Smooth muscle cell (in vitro differentiated cells): ENCODE measurements at regions not wholly inside any gene's neighbourhood (a gene's known extent, or its start where the extent isn't known, plus 50 kb on each side); places are given as distances from the start of the nearest gene placed in this dataset. TPM values are rescaled to one million over a fixed set of nuclear protein-coding genes. Genes with fewer than 3 reads are reported as not detected.

Experiments used
- DNase-seq: peaks from one replicate; lab custom pipeline; 2025; ENCODE audit not compliant: unreplicated experiment; lab: John Stamatoyannopoulos, UW
- H2AFZ ChIP-seq: fragments of 200-600 bp; sonication (generic); 2 replicates; pipeline ENCODE4 v1.6.0; 2016; ENCODE audit warnings: antibody characterized with exemption, low read depth, mild to moderate bottlenecking
- H3F3A ChIP-seq: fragments of 200-600 bp; sonication (generic); 2 replicates; pipeline ENCODE4 v1.6.0; 2017; ENCODE audit warnings: antibody characterized with exemption, low read depth
- H3K27ac ChIP-seq: fragments of 200-600 bp; sonication (generic); 2 replicates; pipeline ENCODE4 v1.5.1; 2016; ENCODE audit warnings: low read depth, mild to moderate bottlenecking
- H3K27me3 ChIP-seq: fragments of 200-600 bp; sonication (generic); 2 replicates; pipeline ENCODE4 v1.6.1; 2016; ENCODE audit warnings: low read depth, mild to moderate bottlenecking
- H3K36me3 ChIP-seq: fragments of 200-600 bp; sonication (generic); 2 replicates; pipeline ENCODE4 v1.5.1; 2016; ENCODE audit warnings: low read depth
- H3K4me1 ChIP-seq: fragments of 200-600 bp; sonication (generic); 2 replicates; pipeline ENCODE4 v1.5.1; 2016; ENCODE audit warnings: low read depth
- H3K4me2 ChIP-seq: fragments of 200-600 bp; sonication (generic); 2 replicates; pipeline ENCODE4 v1.6.0; 2016; ENCODE audit warnings: mild to moderate bottlenecking
- H3K4me3 ChIP-seq: fragments of 200-600 bp; sonication (generic); 2 replicates; pipeline ENCODE4 v1.5.1; 2016; ENCODE audit warnings: mild to moderate bottlenecking
- H3K79me2 ChIP-seq: fragments of 200-600 bp; sonication (generic); 2 replicates; pipeline ENCODE4 v1.6.0; 2016; ENCODE audit warnings: low read depth, mild to moderate bottlenecking
- H3K9ac ChIP-seq: fragments of 200-600 bp; sonication (generic); 2 replicates; pipeline ENCODE4 v1.6.0; 2016; ENCODE audit warnings: low read depth
- H3K9me3 ChIP-seq: fragments of 200-600 bp; sonication (generic); replicated peaks from 2 replicates; pipeline ENCODE4 v1.5.1; 2016; ENCODE audit warnings: low read depth
- H4K20me1 ChIP-seq: fragments of 200-600 bp; sonication (generic); 2 replicates; pipeline ENCODE4 v1.6.0; 2016; ENCODE audit warnings: low read depth
- WGBS: methylation state at CpG from one replicate; pipeline ENCODE4 v1.1.7; 2016; ENCODE audit warnings: low lambda C conversion rate; 5-methylcytosine and 5-hydroxymethylcytosine counted together
- small RNA-seq: library from RNA; depleted of rRNA; stranded (forward); fragments of <200 nt; gene quantifications from one replicate; pipeline ENCODE3, GENCODE V24; 2014
- TF ChIP-seq, protein P1 (sequence below): fragments of 200-600 bp; sonication (generic); IDR thresholded peaks from 2 replicates; pipeline ENCODE4 v1.5.1; 2017; ENCODE audit warnings: borderline replicate concordance, mild to moderate bottlenecking, antibody characterized with exemption; ENCODE audit not compliant: insufficient read depth, poor library complexity, severe bottlenecking

DNA sequence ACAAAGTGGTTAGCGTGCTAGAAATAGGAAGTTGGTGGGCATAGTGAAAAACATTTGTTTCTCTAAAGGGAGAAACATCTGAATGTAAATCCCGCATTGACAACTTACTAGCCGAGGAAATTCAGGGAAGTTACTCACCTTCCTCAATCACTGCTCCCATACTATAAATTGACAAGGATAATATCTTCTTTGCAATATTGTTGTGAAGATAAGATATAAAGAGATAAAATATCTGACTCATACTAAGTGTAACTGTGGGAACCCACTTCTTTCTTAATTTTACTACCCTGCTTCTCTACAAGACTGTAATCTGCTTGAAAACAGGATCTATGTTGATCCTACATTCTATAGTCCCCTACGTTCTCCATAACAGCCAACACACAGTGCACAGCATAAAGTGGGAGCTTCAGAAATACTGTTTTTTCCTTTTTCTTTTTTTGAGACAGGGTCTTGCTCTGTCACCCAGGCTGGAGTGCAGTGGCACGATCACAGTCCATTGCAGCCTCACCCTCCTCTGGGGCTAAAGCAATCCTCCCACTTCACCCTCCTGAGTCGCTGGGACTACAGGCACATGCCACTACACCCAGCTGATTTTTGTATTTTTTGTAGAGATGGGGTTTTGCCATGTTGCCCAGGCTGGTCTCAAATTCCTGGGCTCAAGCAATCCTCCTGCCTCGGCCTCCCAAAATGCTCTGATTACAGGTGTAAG lies 57.4 kb upstream of the C1orf21 start:
- Histone ChIP-seq H4K20me1 (no peaks in the 10 kb centered on the region), H3K27ac (no peak overlapping the region), H3K9ac (no peak overlapping the region), H3K36me3 (no peaks in the 10 kb centered on the region), H3K4me2 (no peak overlapping the region), H3K4me1 (no peaks in the 10 kb centered on the region), H3K79me2 (no peaks in the 10 kb centered on the region), H3K9me3 (no peaks in the 10 kb centered on the region), H3K4me3 (no peak overlapping the region), H3F3A (no peaks in the 10 kb centered on the region), H3K27me3 (no peaks in the 10 kb centered on the region), H2AFZ (no peak overlapping the region)
- WGBS, result 85% methylated on average over 7 of the region's 7 CpGs
- DNase-seq, result no peak
- TF ChIP-seq, protein P1, sequence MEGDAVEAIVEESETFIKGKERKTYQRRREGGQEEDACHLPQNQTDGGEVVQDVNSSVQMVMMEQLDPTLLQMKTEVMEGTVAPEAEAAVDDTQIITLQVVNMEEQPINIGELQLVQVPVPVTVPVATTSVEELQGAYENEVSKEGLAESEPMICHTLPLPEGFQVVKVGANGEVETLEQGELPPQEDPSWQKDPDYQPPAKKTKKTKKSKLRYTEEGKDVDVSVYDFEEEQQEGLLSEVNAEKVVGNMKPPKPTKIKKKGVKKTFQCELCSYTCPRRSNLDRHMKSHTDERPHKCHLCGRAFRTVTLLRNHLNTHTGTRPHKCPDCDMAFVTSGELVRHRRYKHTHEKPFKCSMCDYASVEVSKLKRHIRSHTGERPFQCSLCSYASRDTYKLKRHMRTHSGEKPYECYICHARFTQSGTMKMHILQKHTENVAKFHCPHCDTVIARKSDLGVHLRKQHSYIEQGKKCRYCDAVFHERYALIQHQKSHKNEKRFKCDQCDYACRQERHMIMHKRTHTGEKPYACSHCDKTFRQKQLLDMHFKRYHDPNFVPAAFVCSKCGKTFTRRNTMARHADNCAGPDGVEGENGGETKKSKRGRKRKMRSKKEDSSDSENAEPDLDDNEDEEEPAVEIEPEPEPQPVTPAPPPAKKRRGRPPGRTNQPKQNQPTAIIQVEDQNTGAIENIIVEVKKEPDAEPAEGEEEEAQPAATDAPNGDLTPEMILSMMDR, result no peak

DNA sequence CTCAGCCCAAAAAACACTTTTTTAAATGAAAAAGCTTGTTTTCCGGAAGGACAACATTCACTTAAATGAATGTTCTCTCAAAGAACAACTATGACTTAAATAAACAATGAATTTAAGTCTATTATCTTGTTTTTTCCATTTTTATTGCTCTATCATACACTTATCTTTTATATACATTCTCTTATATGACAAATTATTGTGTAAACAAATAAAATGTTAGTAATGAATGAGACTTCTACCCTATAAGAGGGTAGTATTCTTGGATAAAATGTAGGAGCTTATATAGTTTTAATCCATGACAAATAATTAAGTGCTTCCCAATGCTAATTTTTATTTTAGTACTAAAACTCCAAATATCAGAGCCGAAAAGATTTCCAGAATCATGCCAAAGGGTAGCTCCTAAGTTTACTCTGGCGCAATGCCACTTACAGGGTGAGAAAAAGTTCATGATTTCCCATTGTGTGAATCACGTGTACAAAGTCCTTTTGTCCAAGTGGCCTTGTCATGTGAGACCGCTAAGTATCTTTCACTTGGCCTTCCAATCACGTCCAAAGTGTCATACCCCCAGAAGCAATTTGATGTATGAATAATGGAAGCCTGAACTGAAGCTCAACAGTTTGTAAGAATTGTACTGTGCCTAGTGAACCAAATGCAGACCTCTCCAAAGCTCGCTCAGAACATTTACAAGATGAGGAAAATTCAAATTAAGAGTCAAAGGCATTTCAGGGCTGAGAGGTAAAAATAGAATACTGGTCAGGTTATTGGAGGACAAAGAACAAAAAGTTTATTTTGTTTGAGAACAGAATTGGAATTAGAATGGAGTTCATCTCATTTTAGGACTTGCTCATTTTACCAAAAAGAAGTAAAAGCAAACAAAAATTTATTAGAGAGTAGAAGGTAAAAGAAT lies 56.6 kb upstream of the C1orf21 start:
- no peaks in the 10 kb centered on the region for H3F3A ChIP-seq
- no peaks in the 10 kb centered on the region for H3K9me3 ChIP-seq
- H3K27me3 ChIP-seq, result no peaks in the 10 kb centered on the region
- H3K4me1 ChIP-seq, result no peaks in the 10 kb centered on the region
- no peaks in the 10 kb centered on the region for H3K79me2 ChIP-seq
- H3K9ac ChIP-seq, result no peak overlapping the region
- no peaks in the 10 kb centered on the region for H3K36me3 ChIP-seq
- DNase-seq, result no peak
- TF ChIP-seq, protein P1, result no peak
- H3K27ac ChIP-seq, result no peak overlapping the region
- WGBS, result 94% methylated on average over 7 of the region's 7 CpGs
- H3K4me3 ChIP-seq, result no peak overlapping the region
- no peak overlapping the region for H2AFZ ChIP-seq
- H3K4me2 ChIP-seq, result no peak overlapping the region
- H4K20me1 ChIP-seq, result no peaks in the 10 kb centered on the region

DNA sequence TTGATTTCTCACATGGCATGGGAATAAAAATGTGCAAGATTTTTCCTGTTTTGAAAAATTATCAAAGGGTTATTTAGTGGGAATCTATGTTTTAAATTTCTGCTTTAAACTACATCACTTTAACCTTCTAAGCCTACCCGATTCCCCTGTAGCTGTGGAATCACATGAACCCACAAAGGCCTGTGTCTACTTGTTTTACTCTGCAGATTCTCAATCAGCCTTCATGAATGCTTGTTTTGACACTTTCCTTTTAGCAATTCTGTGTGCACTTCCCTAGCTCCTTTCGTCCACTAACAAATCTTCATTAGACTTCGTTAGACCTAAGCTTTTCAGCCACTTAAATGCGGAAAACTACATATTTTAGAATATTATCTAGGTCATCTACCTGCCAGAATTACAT lies 56.0 kb upstream of the C1orf21 start:
- Histone ChIP-seq H3K4me2 (no peak overlapping the region), H3K27me3 (no peaks in the 10 kb centered on the region), H4K20me1 (no peaks in the 10 kb centered on the region), H3K79me2 (no peaks in the 10 kb centered on the region), H3K9me3 (no peaks in the 10 kb centered on the region), H3K9ac (no peak overlapping the region), H3F3A (no peaks in the 10 kb centered on the region), H3K4me3 (no peak overlapping the region), H3K36me3 (no peaks in the 10 kb centered on the region), H3K4me1 (no peaks in the 10 kb centered on the region), H3K27ac (no peak overlapping the region), H2AFZ (no peak overlapping the region)
- DNase-seq, result no peak
- TF ChIP-seq, protein P1, result no peak
- WGBS, result 74% methylated on average over 4 of the region's 4 CpGs

Small RNAs in the stretch of these regions (small RNA-seq; reads per million reads assigned to genes)
- not detected for gene RF00019
